CD4-positive, alpha-beta memory T cell (primary cell): ENCODE measurements at regions not wholly inside any gene's neighbourhood (a gene's known extent, or its start where the extent isn't known, plus 50 kb on each side); places are given as distances from the start of the nearest gene placed in this dataset.

ENCODE experiments used
- CTCF ChIA-PET: fragments of 350-600 bp; sonication (Branson Sonifier 250); formaldehyde crosslinking; loops from one replicate; lab custom pipeline; 2021; ENCODE audit warnings: inconsistent platforms; ENCODE audit not compliant: partially characterized antibody; lab: Charles Lee
- POLR2A ChIA-PET: fragments of 350-600 bp; sonication (Branson Sonifier 250); formaldehyde crosslinking; loops from one replicate; lab custom pipeline; 2021; ENCODE audit not compliant: partially characterized antibody; lab: Charles Lee
- DNase-seq, 5 donors: peaks; one replicate each; pipeline versions ENCODE4 v3.0.0 to v3.0.0-alpha.2; 2020 to 2022; ENCODE audit warnings: mixed read lengths in 1 of 5
- H3K27ac ChIP-seq: one replicate; pipeline ENCODE4 v1.7.0; 2013; ENCODE audit warnings: low read depth, low read length
- H3K27me3 ChIP-seq: 2 replicates; pipeline ENCODE4 v1.7.0; 2013; ENCODE audit warnings: mild to moderate bottlenecking, low read length, moderate library complexity; ENCODE audit not compliant: insufficient read depth
- H3K36me3 ChIP-seq: 2 replicates; pipeline ENCODE4 v1.7.0; 2013; ENCODE audit warnings: mild to moderate bottlenecking, low read length, moderate library complexity; ENCODE audit not compliant: insufficient read depth
- H3K4me1 ChIP-seq: 2 replicates; pipeline ENCODE4 v1.7.0; 2013; ENCODE audit warnings: mild to moderate bottlenecking, low read length, moderate library complexity; ENCODE audit not compliant: insufficient read depth
- H3K4me3 ChIP-seq, 2 donors: one replicate each; pipeline ENCODE4 v1.7.0; 2013; ENCODE audit warnings: low read length in 2 of 2, mild to moderate bottlenecking in 1 of 2
- H3K9me3 ChIP-seq, 2 donors: one replicate each; pipeline ENCODE4 v1.7.0; 2013; ENCODE audit warnings: low read length in 2 of 2, control low read depth in 1 of 2; ENCODE audit not compliant: control insufficient read depth in 1 of 2
- H3K27ac Mint-ChIP-seq, 7 donors: one replicate each; pipeline ENCODE4 v1.8.0; 2020 to 2021; ENCODE audit warnings: mixed read lengths in 7 of 7, mild to moderate bottlenecking in 6 of 7, inconsistent platforms in 3 of 7, moderate library complexity in 3 of 7
- H3K27me3 Mint-ChIP-seq, 2 donors: one replicate each; pipeline ENCODE4 v1.8.0; 2020 to 2021; ENCODE audit warnings: mixed read lengths in 2 of 2
- H3K36me3 Mint-ChIP-seq, 2 donors: one replicate each; pipeline ENCODE4 v1.8.0; 2020 to 2021; ENCODE audit warnings: mixed read lengths in 2 of 2, inconsistent platforms in 1 of 2, mild to moderate bottlenecking in 1 of 2
- H3K4me1 Mint-ChIP-seq, 4 donors: one replicate each; pipeline ENCODE4 v1.8.0; 2020 to 2021; ENCODE audit warnings: mixed read lengths in 4 of 4, mild to moderate bottlenecking in 1 of 4
- H3K4me3 Mint-ChIP-seq, 8 donors: one replicate each; pipeline ENCODE4 v1.8.0; 2020 to 2021; ENCODE audit warnings: mixed read lengths in 8 of 8, mild to moderate bottlenecking in 7 of 8, moderate library complexity in 6 of 8, inconsistent platforms in 3 of 8
- H3K9me3 Mint-ChIP-seq, 8 donors: one replicate each; pipeline ENCODE4 v1.8.0; 2020 to 2021; ENCODE audit warnings: mixed read lengths in 8 of 8, mild to moderate bottlenecking in 5 of 8, inconsistent platforms in 3 of 8, moderate library complexity in 1 of 8
- intact Hi-C: fragments of 100-400 bp; cut with micrococcal nuclease; formaldehyde crosslinking; loops from one replicate; pipeline ENCODE4 v1.15.1; 2023

GRCh38 chr15:92839696-92840095, 60.4 kb upstream of the CHD2 start:
- H3K4me3 ChIP-seq, result no peak overlapping the region
- intact Hi-C loops, result no loop called here
- no peaks in the 10 kb centered on the region for H3K27me3 ChIP-seq
- H3K4me1 ChIP-seq, result peaks cover 36% of the 10 kb centered on the region
- DNase-seq, result peak in 1 of 5 donors; percentile 6
- Mint-ChIP-seq H3K9me3 (no peaks in the 10 kb centered on the region), H3K27me3 (no peaks in the 10 kb centered on the region), H3K4me3 (peak overlapping the region; percentile 7 to 75 (median 66)), H3K27ac (peak overlapping the region; percentile 68 to 95 (median 89)), H3K36me3 (no peaks in the 10 kb centered on the region), H3K4me1 (peaks cover 17 to 58% (median 39%) of the 10 kb centered on the region in 4 donors)
- H3K9me3 ChIP-seq, result no peaks in the 10 kb centered on the region
- ChIA-PET CTCF (interaction anchor here (0.9 to 1.3 kb wide), 2 partner anchors 8 to 10 kb away, joined by 3 read pairs; no protein-coding TSS in a partner anchor), POLR2A (interaction anchor here (0.9 to 2.4 kb wide), 10 partner anchors 8 to 78 kb away, joined by 3 to 41 read pairs (median 4); partner anchors contain the start of gene CHD2)
- H3K36me3 ChIP-seq, result no peaks in the 10 kb centered on the region
- H3K27ac ChIP-seq, result no peak overlapping the region

- Histone ChIP-seq H3K36me3 (no peaks in the 10 kb centered on the region), H3K27me3 (no peaks in the 10 kb centered on the region), H3K9me3 (no peaks in the 10 kb centered on the region), H3K4me3 (no peak overlapping the region), H3K4me1 (peaks cover 40% of the 10 kb centered on the region), H3K27ac (no peak overlapping the region)
- H3K4me3 Mint-ChIP-seq, result peak overlapping the region in 6 of 8 donors; percentile 43 to 75 (median 70)
- peaks cover 22 to 62% (median 43%) of the 10 kb centered on the region in 4 donors for H3K4me1 Mint-ChIP-seq
- intact Hi-C loops, result no loop called here
- H3K9me3 Mint-ChIP-seq, result no peaks in the 10 kb centered on the region
- CTCF ChIA-PET, result interaction anchor here (0.9 to 1.3 kb wide), 2 partner anchors 9 to 10 kb away, joined by 3 read pairs; no protein-coding TSS in a partner anchor
- H3K36me3 Mint-ChIP-seq, result no peaks in the 10 kb centered on the region
- H3K27ac Mint-ChIP-seq, result peak overlapping the region in 5 of 7 donors; percentile 68 to 89 (median 88)
- POLR2A ChIA-PET, result interaction anchor here (0.9 to 2.4 kb wide), 10 partner anchors 9 to 77 kb away, joined by 3 to 41 read pairs (median 4); partner anchors contain the start of gene CHD2
- no peaks in the 10 kb centered on the region for H3K27me3 Mint-ChIP-seq
- no peak for DNase-seq
Observed at GRCh38 chr15:92840149-92840548, 60.0 kb upstream of the CHD2 start.

- Mint-ChIP-seq H3K27ac (peak overlapping the region; percentile 73 to 95 (median 92)), H3K4me1 (peaks cover 35 to 85% (median 65%) of the 10 kb centered on the region in 4 donors), H3K36me3 (no peaks in the 10 kb centered on the region), H3K9me3 (no peaks in the 10 kb centered on the region), H3K4me3 (peak overlapping the region in 3 of 8 donors; percentile 39 to 77 (median 45)), H3K27me3 (no peaks in the 10 kb centered on the region)
- Histone ChIP-seq H3K36me3 (no peaks in the 10 kb centered on the region), H3K4me3 (no peak overlapping the region), H3K9me3 (no peaks in the 10 kb centered on the region), H3K27ac (peak overlapping the region; percentile 6), H3K27me3 (no peaks in the 10 kb centered on the region), H3K4me1 (peaks cover 72% of the 10 kb centered on the region)
- intact Hi-C loops, result no loop called here
- CTCF ChIA-PET, result interaction anchor here (1.0 to 1.6 kb wide), 3 partner anchors 10 to 39 kb away, joined by 3 to 5 read pairs (median 4); no protein-coding TSS in a partner anchor
- no peak for DNase-seq
- POLR2A ChIA-PET, result interaction anchor here (0.7 to 12.9 kb wide), 4 partner anchors 12 to 43 kb away, joined by 7 to 138 read pairs (median 58); no protein-coding TSS in a partner anchor
Observed at GRCh38 chr15:92843326-92843725, 56.8 kb upstream of the CHD2 start.

DNA sequence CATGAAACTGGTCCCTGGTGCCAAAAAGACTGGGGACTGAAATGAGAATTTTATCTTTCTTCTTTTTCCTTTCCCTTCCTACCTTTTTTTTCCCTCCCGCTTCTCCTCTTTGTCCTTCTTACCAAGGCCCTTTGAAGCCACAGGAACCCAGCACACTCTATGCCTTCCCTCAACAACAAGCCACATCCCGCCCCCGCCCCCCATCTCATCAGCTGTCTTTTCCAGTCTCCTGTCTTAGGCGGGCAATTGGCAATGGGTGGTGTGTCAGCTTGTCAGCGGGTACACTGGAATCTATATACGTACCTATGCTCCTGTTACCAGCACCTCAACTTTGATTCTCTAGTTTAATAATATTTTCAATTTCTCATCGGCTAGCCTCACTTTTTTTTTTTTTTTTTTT, 56.3 kb upstream of the CHD2 start:
- peak overlapping the region; percentile 73 to 95 (median 93) for H3K27ac Mint-ChIP-seq
- Histone ChIP-seq H3K36me3 (no peaks in the 10 kb centered on the region), H3K27me3 (no peaks in the 10 kb centered on the region), H3K9me3 (no peaks in the 10 kb centered on the region), H3K4me3 (no peak overlapping the region), H3K27ac (peak overlapping the region; percentile 6), H3K4me1 (peaks cover 77% of the 10 kb centered on the region)
- H3K27me3 Mint-ChIP-seq, result no peaks in the 10 kb centered on the region
- peak overlapping the region in 7 of 8 donors; percentile 44 to 79 (median 74) for H3K4me3 Mint-ChIP-seq
- DNase-seq, result peak in 1 of 5 donors; percentile 52
- H3K9me3 Mint-ChIP-seq, result no peaks in the 10 kb centered on the region
- peaks cover 34 to 85% (median 65%) of the 10 kb centered on the region in 4 donors for H3K4me1 Mint-ChIP-seq
- intact Hi-C loops, result loop anchor here (2.0 kb wide), 1 partner anchor 39 kb away; no protein-coding TSS in a partner anchor
- H3K36me3 Mint-ChIP-seq, result no peaks in the 10 kb centered on the region
- ChIA-PET POLR2A (interaction anchor here (0.7 to 12.9 kb wide), 4 partner anchors 12 to 43 kb away, joined by 7 to 138 read pairs (median 58); no protein-coding TSS in a partner anchor), CTCF (interaction anchor here (1.2 to 1.6 kb wide), 2 partner anchors 10 to 25 kb away, joined by 3 to 5 read pairs; no protein-coding TSS in a partner anchor)

DNA sequence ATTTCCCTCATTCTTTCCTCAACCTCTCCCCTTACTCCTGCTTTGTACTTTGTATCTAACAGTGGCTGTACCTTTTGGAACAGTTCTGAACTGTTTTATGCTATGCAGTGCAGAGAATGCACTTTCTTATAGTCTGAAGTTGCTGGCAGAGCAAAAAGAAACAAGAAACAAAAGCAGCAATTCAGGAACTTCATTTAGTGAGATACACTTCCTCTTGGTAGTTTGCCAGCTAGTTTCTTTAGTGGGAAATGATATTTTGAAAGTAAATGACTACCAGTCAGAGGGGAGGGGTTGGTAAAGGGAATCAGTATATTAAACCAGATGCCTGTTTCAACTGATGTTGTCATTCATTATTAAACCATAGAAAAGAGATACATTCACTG, 55.0 kb upstream of the CHD2 start:
- H3K9me3 Mint-ChIP-seq, result peaks cover 0 to under 1% (median 0%) of the 10 kb centered on the region in 8 donors
- DNase-seq, result peak in 4 of 5 donors; percentile 57 to 71 (median 66)
- H3K27ac Mint-ChIP-seq, result peak overlapping the region; percentile 73 to 99 (median 98)
- Histone ChIP-seq H3K4me1 (peaks cover 80% of the 10 kb centered on the region), H3K27ac (peak overlapping the region; percentile 44), H3K27me3 (no peaks in the 10 kb centered on the region), H3K9me3 (no peaks in the 10 kb centered on the region), H3K4me3 (peak overlapping the region; percentile 21 to 25), H3K36me3 (no peaks in the 10 kb centered on the region)
- H3K27me3 Mint-ChIP-seq, result no peaks in the 10 kb centered on the region
- H3K4me1 Mint-ChIP-seq, result peaks cover 36 to 86% (median 67%) of the 10 kb centered on the region in 4 donors
- ChIA-PET CTCF (interaction anchor here (1.0 to 1.6 kb wide), 3 partner anchors 26 to 37 kb away, joined by 3 read pairs; no protein-coding TSS in a partner anchor), POLR2A (interaction anchor here (1.0 to 12.9 kb wide), 8 partner anchors 13 to 55 kb away, joined by 3 to 138 read pairs (median 4); partner anchors contain the start of gene CHD2)
- no peaks in the 10 kb centered on the region for H3K36me3 Mint-ChIP-seq
- H3K4me3 Mint-ChIP-seq, result peak overlapping the region; percentile 73 to 94 (median 86)
- intact Hi-C loops, result loop anchor here (1.0 to 2.0 kb wide), 2 partner anchors 14 to 38 kb away; no protein-coding TSS in a partner anchor

- H3K9me3 Mint-ChIP-seq, result peaks cover 0 to 3% (median 0%) of the 10 kb centered on the region in 8 donors
- Histone ChIP-seq H3K4me1 (peaks cover 77% of the 10 kb centered on the region), H3K4me3 (no peak overlapping the region), H3K9me3 (no peaks in the 10 kb centered on the region), H3K27me3 (no peaks in the 10 kb centered on the region), H3K27ac (no peak overlapping the region), H3K36me3 (no peaks in the 10 kb centered on the region)
- no peaks in the 10 kb centered on the region for H3K27me3 Mint-ChIP-seq
- intact Hi-C loops, result no loop called here
- ChIA-PET CTCF (interaction anchor here (1.0 kb wide), 1 partner anchor 14 kb away, joined by 4 read pairs; no protein-coding TSS in a partner anchor), POLR2A (interaction anchor here (0.9 to 12.9 kb wide), 6 partner anchors 15 to 68 kb away, joined by 3 to 138 read pairs (median 14); no protein-coding TSS in a partner anchor)
- H3K36me3 Mint-ChIP-seq, result no peaks in the 10 kb centered on the region
- peak overlapping the region; percentile 57 to 92 (median 82) for H3K27ac Mint-ChIP-seq
- H3K4me3 Mint-ChIP-seq, result peak overlapping the region in 1 of 8 donors; percentile 48
- peaks cover 36 to 79% (median 65%) of the 10 kb centered on the region in 4 donors for H3K4me1 Mint-ChIP-seq
- DNase-seq, result no peak
Observed at GRCh38 chr15:92846741-92847140, 53.4 kb upstream of the CHD2 start.

GRCh38 chr15:92847841-92848240, 52.3 kb upstream of the CHD2 start:
- ChIA-PET POLR2A (interaction anchor here (0.9 to 12.9 kb wide), 5 partner anchors 16 to 56 kb away, joined by 3 to 138 read pairs (median 26); partner anchors contain the start of gene CHD2), CTCF (interaction anchor here (1.0 to 1.6 kb wide), 2 partner anchors 12 to 34 kb away, joined by 3 to 4 read pairs; no protein-coding TSS in a partner anchor)
- Histone ChIP-seq H3K27ac (no peak overlapping the region), H3K9me3 (no peaks in the 10 kb centered on the region), H3K4me3 (no peak overlapping the region), H3K27me3 (no peaks in the 10 kb centered on the region), H3K4me1 (peaks cover 73% of the 10 kb centered on the region), H3K36me3 (no peaks in the 10 kb centered on the region)
- intact Hi-C loops, result no loop called here
- Mint-ChIP-seq H3K36me3 (no peaks in the 10 kb centered on the region), H3K4me3 (peak overlapping the region in 3 of 8 donors; percentile 40 to 44 (median 43)), H3K9me3 (peaks cover 0 to 3% (median 0%) of the 10 kb centered on the region in 8 donors), H3K4me1 (peaks cover 32 to 69% (median 59%) of the 10 kb centered on the region in 4 donors), H3K27ac (peak overlapping the region; percentile 69 to 91 (median 81)), H3K27me3 (no peaks in the 10 kb centered on the region)
- no peak for DNase-seq
